GM19397 (cell line): ENCODE measurements at regions not wholly inside any gene's neighbourhood (a gene's known extent, or its start where the extent isn't known, plus 50 kb on each side); places are given as distances from the start of the nearest gene placed in this dataset.

ENCODE experiments used
- ATAC-seq: cut with Tn5 transposase; IDR thresholded peaks from one replicate; pipeline ENCODE4 v1.9.1; 2021; ENCODE audit warnings: mild to moderate bottlenecking, moderate library complexity; ENCODE audit not compliant: unreplicated experiment

GRCh38 chr5:160961038-160961437 lies 109.0 kb upstream of the ATP10B start:
- ATAC-seq: no peak

GRCh38 chr5:160960592-160960991 lies 108.6 kb upstream of the ATP10B start:
- no peak for ATAC-seq

GRCh38 chr5:160959804-160960203 lies 107.8 kb upstream of the ATP10B start:
- ATAC-seq: no peak

GRCh38 chr5:160957312-160957861 lies 105.4 kb upstream of the ATP10B start:
- peak; percentile 52 for ATAC-seq

- ATAC-seq: no peak
Measured at GRCh38 chr5:160956051-160956450, 104.0 kb upstream of the ATP10B start.

GRCh38 chr5:160950311-160950710 lies 98.3 kb upstream of the ATP10B start:
- ATAC-seq: no peak

- ATAC-seq: no peak
Measured at GRCh38 chr5:160940725-160941124, 88.7 kb upstream of the ATP10B start.

- no peak for ATAC-seq
Measured at GRCh38 chr5:160938532-160938931, 86.5 kb upstream of the ATP10B start.

GRCh38 chr5:160937570-160937969 lies 85.6 kb upstream of the ATP10B start:
- no peak for ATAC-seq

GRCh38 chr5:160935776-160936175 lies 83.8 kb upstream of the ATP10B start:
- ATAC-seq: no peak

- ATAC-seq: no peak
Measured at GRCh38 chr5:160931283-160931682, 79.3 kb upstream of the ATP10B start.

GRCh38 chr5:160930406-160930805 lies 78.4 kb upstream of the ATP10B start:
- no peak for ATAC-seq

- no peak for ATAC-seq
Measured at GRCh38 chr5:160929906-160930305, 77.9 kb upstream of the ATP10B start.

GRCh38 chr5:160929360-160929759 lies 77.3 kb upstream of the ATP10B start:
- ATAC-seq: no peak

GRCh38 chr5:160926428-160926827 lies 74.4 kb upstream of the ATP10B start:
- no peak for ATAC-seq

GRCh38 chr5:160925281-160925680 lies 73.3 kb upstream of the ATP10B start:
- no peak for ATAC-seq

- ATAC-seq: no peak
Measured at GRCh38 chr5:160923936-160924710, 72.1 kb upstream of the ATP10B start.

GRCh38 chr5:160923411-160923810 lies 71.4 kb upstream of the ATP10B start:
- no peak for ATAC-seq

- no peak for ATAC-seq
Measured at GRCh38 chr5:160922311-160922710, 70.3 kb upstream of the ATP10B start.

GRCh38 chr5:160921423-160922285 lies 69.6 kb upstream of the ATP10B start:
- ATAC-seq: no peak

- ATAC-seq: no peak
Measured at GRCh38 chr5:160919626-160920025, 67.6 kb upstream of the ATP10B start.

- no peak for ATAC-seq
Measured at GRCh38 chr5:160918386-160918785, 66.4 kb upstream of the ATP10B start.
